ENCODE measurements at regions not wholly inside any gene's neighbourhood (a gene's known extent, or its start where the extent isn't known, plus 50 kb on each side); places are given as distances from the start of the nearest gene placed in this dataset.

DNA sequence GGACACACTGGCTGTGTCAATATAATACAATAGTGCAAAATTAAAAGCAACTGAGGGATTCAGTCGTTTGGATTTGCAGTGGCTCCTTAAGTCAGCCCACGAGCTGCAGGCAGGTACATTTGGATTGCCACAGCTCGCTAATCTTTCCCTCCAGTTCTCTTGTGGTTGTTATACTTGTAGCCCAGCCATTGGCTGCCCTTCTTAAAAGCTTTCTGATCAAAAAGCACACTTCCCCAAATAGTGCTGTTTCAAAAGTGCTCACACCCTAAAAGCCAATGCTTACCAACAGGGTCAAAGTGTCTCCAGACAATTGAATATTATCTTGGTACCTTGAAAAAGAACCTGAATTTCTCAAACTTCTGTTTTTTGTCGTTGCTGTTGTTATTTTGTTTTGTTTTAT is 404.7 kb upstream of the FAM98A start:
- TF ChIP-seq, protein P1, sequence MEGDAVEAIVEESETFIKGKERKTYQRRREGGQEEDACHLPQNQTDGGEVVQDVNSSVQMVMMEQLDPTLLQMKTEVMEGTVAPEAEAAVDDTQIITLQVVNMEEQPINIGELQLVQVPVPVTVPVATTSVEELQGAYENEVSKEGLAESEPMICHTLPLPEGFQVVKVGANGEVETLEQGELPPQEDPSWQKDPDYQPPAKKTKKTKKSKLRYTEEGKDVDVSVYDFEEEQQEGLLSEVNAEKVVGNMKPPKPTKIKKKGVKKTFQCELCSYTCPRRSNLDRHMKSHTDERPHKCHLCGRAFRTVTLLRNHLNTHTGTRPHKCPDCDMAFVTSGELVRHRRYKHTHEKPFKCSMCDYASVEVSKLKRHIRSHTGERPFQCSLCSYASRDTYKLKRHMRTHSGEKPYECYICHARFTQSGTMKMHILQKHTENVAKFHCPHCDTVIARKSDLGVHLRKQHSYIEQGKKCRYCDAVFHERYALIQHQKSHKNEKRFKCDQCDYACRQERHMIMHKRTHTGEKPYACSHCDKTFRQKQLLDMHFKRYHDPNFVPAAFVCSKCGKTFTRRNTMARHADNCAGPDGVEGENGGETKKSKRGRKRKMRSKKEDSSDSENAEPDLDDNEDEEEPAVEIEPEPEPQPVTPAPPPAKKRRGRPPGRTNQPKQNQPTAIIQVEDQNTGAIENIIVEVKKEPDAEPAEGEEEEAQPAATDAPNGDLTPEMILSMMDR (IDR thresholded peaks at IDR 0.05; ENCODE audit: low read depth, low read length, missing input control): no peak
- TF ChIP-seq YY1 (IDR thresholded peaks at IDR 0.05) (no peak), RXRA (IDR thresholded peaks at IDR 0.05) (no peak)
